Fibroblast of skin of left biceps (primary cell): ENCODE measurements at regions not wholly inside any gene's neighbourhood (a gene's known extent, or its start where the extent isn't known, plus 50 kb on each side); places are given as distances from the start of the nearest gene placed in this dataset.

ENCODE experiments used
- DNase-seq, 2 experiments: peaks; one replicate each; pipeline ENCODE4 v3.0.0-alpha.2; 2013; ENCODE audit warnings: low read depth in 2 of 2

DNA sequence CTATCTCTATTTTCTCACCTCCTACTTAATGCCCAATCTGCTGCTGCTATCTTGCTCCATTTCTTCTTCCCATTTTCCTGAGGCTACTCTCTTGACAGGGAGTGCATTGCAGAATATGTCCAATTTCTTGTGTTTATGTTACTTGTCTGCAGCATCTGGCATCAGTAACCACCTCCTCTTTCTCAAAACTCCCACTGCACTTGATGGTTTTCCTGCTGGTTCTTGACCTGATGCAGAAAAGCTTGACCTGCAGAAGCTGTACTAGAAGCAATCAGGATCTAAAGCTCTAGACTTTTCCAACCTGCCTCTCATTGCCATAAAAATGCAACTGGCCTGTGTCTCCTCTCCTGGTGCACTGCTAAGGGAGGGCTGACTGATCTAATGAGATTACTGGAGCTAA, 287.8 kb downstream of the ZEB1 start:
- no peak for DNase-seq

DNA sequence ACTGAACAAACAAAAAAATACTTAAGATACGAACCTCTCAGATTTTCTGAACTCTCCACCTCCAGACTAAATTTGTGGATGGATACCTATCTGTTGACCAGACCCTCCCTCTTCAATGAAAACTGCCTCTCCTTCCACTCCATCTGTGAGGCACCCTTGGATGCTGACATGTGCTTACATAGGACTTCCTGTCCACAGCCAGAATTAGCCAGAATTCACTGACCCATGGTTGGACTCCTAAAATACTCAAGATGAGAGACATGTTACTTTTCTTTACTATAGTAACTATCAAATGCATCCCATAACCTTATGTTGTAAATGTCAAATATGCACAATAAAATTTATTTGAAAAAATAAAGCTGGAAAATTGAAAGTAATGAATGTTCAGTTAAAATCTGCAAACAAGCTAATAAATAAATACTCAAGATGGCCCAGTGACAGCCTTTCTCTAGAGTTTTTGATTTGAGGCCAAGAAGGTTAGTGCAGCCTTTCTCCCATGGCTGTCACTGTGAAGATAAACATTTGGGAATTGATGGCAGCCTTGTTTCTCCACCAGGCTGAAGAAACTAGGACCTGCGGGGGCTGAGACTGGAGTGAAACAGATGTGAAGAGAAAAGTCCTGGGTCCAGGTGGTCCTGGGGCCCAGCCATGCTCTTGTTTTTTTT, 287.0 kb downstream of the ZEB1 start:
- DNase-seq: no peak

DNA sequence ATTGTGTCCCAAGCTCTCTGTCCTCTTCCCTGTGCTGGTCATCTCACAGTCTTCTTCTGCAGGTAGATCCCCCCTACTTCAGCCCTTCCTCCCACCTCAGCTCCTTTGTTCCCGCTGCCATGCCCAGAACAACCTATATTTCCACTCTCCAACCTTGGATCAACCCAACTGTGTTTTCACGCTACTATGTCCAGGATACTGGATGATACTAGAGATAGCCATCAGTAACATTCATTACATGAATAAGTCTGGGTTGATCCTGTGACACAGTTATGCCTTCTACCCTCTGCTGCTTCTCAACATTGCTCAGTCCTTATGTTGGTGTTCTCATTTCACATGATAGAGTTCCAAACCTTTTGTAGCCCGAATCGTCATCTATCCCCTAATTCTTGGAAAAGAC, 286.4 kb downstream of the ZEB1 start:
- DNase-seq: no peak

DNA sequence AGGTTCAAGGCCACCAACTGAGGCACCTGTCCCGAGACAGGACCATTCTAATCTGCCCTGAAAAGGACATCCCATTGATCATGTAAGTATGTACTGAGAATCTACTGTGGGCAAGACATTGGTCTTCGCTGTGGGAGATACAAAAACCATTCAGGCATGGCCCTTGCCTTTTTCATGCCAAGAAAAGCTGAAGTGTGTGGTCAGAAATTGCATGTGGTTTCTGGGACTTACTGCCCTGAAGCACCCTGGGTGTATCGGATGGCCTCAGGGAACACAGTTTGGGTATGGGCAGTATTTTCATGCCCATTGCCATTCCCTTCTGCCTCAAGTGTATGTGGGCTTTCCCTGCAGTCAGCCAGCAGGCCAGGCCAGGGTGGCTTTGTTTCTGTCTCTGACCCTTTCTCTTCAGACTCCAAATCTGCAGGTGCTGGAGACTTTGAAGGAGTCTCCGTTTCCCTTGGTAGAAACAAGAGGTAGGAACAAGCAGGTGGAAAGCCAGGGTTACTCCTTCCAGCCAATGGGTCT, 285.7 kb downstream of the ZEB1 start:
- no peak for DNase-seq

DNA sequence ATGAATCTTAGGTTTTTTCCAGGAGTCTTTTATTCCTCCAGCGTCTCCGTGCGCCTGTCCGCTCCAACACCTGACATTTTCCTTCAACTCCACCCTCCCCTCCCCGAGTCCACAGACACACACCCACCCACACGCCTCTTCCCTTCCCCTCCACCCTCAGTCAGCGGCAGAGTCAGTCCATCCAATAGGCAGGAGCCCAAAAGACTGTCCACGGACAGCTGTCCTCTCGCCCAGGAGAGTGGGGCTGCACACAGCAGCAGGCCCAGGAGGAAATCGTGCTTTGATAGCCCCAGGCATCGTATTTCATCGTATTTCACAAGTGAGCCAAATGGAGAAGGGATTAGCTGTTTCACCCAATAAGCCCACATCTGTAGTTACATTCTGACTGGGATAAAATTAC, 285.1 kb downstream of the ZEB1 start:
- no peak for DNase-seq

DNA sequence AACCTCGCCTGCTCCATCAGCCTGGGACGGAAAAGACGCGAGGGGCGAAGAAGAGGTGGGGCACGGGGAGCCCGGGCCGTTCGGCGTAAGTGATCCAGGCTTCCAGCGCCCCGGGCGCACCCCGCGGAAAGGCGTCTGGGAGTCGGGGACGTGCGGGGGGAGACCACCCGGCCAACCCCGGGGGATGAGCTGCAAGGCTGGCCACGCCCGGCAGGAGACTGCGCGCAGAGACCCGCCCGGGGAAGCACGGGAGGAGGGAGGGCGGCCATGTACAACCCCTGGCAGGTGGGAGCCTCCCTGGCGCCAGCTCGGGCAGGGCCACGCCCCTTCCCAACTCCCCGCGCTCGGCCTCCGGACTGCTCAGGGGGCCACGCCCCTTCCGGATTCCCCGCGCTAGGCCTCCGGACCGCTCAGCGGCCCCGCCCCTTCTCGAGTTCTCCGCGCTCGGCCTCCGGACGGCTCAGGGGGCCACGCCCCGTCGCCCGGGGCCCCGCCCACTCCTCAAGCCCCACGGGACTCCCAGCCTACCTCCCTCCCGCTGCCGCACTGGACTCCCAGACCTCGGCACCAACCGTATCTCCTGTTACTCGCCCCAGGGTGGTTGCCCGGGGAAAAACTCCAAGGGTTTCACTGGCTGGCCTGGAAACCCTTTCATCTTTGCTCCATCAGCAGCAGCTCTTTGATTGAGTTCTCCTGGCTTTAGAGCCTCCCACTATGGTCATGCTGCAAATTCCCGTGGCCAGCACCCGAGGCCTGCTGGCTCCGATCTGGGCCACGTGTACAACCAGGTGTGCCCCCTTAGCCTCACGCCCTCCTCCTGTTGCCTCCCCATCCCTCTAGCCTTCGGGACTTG, 284.4 kb downstream of the ZEB1 start:
- DNase-seq: peak; percentile 75 to 79

DNA sequence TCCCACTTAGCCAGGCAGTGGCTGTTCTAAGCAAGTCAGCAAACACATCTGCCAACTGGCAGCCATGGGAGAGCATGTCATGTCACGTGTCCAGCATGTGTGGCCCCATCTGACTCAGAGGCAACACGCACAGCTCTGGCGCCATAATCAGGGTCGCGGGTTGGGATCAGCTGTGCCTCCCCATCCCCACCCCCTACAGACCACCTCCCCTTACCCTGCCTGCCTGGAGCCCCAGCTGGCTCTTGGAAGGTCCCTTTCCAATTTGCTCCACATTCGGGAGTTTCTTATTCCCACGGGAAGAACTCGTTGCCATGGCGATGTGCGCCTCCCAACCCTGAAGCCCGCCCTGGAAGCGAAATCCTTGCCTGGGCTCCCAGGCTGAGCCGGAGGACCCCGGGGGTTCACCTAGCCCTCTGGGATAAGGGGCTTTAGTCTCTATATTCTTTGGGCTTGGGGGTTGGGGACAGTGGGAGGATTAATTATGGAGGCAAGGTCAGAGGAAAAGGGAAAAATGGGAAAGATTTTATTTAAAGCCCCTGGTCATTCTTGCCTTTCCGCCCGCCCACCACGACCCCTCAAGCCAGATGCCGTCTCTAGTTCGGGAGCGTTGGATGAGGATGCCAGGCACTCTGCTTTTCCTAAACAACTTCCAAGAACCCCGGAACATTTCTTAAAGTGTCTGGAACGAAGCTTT, 283.7 kb downstream of the ZEB1 start:
- peak in 1 of 2 experiments; percentile 45 for DNase-seq

DNA sequence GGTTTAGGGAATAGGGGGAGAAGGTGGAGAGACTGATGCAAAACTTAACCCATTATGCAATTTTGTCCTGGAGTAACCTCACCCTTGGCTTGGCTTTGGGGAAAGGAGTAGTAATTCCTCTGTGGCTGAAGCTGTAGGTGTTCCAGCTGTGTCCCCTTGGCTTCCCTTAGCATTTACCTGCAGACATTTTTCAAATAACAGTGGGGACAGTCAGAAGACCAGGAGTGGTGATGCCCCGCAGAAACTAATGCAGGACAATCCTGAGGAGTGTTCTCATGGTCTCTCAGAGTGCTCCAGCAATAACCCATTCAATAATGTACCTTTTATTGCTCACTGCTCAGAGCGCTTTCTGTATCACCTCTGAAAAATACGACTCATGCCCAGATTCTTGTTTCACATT, 282.1 kb downstream of the ZEB1 start:
- DNase-seq: no peak

DNA sequence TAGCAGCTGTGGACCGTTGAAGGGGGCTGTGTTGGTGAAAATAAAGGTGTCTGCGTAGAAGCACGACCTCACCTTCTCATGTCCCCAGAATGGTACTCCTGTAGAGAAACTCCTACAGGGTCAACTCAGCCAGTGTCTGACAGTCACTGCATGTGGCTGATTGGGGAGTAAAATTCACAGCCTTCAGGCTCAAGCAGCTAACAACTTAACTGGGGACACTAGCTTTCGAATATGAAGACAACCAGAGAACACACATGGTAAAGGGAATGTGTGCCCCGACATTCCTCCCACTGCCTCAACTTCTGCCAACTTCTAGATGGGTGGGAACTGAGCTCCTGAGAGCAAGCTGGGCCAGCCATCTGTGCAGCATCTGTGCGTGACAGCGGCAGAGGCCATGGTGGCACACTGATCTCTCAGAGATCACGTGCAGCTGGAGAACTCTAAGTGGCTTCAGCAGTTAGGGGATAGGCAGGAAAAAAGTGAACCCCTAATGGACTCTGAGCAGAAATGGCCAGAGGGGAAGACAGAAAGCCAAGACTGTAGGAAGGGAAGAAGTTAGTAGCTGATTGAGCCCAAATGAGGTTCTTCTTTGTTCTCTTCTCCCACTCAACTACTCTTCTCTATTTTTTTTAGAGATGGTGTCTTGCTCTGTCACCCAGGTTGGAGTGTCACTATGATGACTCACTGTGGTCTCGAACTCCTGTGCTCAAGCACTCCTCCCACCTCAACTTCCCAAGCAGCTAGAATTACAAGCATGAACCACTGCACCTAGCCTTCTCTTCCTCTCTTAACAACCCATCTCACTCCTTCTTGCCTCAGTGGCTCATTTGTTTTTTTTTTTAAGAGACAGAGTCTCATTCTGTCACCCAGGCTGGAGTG, 280.8 kb downstream of the ZEB1 start:
- no peak for DNase-seq

DNA sequence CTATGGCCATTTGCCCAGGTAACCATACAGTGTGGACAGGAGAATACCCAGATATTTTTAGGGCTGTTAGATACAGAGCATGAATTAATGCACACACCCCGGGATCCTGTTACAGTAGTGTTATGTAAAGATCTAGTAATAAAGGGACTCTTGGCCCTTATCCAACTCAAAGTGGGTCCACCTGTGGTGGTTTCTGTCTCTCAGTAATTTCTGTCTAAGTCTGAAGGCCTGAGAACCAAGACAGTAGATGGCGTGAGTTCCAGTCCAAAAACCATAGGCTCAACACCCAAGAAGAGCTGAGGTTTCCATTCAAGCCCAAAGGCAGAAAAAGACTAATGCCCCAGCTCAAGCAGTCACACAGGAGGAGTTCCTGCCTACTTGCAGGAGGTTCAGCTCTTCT, 277.7 kb downstream of the ZEB1 start:
- no peak for DNase-seq

DNA sequence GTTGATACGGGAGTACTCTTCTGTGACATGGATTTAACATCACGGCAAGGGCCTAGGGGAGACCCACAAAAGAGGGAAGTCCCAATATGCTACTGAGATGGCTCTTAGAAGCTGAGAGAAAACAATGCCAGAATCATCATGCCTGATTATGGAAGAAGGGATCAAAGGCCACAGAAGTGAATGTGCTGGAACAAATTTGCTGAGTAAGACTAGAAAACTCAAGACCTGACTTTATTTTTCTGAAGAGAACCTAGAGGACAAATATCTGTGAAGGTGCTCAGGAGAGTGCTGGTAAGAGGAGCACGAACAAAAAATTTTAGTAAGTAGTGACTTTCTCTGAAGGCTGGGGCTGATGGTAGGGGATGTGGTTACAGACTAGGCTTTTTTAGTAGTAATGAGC, 277.0 kb downstream of the ZEB1 start:
- DNase-seq: no peak

DNA sequence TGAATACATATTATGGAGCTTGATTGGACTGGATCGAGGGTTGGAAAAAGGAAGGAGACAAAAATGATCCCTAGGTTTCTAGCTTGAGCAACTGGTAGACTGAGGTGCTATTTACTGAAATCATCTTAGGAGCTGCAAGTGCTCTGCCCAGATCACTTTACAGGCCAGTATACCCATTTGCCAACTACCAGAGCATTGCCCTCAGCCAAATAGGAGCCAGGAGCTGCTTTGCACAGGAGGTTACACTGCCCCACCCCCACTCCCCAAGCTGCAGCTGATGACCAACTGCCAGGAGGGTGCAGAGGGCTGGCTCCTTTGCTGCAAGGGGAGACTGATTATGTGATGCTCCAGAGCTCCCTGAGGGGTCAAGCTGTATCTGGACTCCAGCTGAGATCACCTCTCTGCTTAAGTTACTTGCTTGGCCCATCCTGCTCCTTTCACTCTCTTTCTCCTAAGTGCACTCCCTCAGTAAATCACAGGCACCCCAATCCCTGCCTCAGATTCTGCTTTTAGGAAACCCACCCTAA, 275.4 kb downstream of the ZEB1 start:
- no peak for DNase-seq

DNA sequence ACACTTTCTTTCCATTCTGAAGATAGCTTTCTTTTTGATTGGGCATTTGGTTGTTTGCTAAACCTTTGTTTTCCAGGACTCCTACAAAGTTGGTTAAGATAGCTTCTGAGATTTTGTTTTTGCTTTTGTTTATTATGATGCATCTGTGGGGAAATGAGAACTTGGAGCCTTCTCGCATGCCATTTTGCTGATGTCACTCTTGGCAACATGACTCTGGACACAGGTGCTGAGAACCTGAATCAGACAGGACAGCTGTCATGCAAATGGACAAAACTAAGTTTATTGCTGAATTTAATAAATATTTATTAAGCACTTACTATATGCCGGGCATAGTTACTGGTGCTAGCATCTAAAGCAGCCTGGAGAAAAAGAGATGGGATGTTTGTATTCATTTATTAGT, 274.1 kb downstream of the ZEB1 start:
- DNase-seq: no peak

DNA sequence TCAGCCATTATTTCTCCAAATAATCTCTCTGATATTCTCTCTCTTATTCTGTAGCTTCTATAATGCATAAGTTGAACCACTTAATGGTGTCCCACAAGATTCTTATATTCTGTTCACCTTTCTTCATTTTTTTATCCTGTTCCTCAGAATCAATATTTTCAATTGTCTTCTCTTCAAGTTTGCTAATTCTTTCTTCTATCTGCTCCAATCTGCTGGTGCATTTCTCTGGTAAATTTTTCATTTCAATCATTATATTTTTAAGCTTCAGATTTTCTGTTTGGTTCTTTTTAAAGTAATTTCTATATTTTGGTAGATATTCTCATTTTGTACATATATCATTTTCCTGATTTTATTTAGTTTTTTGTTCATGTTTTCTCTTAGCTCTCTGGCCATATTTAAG, 272.6 kb downstream of the ZEB1 start:
- DNase-seq: no peak

DNA sequence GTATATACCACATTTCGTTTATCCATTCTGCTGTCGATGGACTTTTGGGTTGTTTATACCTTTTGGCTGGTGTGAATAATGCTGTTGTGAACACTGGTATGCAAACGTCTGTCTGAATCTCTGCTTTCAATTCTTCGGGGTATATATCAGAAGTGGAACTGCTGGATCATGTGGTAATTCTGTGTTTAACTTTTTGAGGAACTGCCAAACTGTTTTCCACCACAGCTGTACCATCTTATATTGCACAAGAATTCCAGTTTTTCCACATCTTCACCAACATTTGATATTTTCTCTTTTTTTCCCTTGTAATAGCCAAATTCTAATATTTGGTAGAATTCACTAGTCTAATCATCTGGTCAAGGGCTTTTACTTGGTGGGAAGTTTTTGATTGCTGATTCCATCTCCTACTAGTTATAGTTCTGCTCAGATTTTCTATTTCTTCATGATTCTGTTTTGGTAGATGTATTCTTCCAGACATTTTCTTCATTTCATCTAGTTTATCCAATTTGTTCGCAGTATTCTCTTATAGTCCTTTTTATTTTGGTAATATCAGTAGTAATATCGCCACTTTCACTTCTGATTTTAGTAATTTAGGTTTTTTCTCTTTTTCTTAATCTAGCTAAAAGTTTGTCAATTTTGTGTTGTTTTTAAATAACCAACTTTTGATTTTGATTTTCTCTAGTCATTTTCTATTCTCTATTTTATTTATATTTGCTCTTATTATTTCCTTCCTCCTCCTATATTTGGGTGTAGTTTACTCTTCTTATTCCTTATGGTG, 271.2 kb downstream of the ZEB1 start:
- DNase-seq: no peak

DNA sequence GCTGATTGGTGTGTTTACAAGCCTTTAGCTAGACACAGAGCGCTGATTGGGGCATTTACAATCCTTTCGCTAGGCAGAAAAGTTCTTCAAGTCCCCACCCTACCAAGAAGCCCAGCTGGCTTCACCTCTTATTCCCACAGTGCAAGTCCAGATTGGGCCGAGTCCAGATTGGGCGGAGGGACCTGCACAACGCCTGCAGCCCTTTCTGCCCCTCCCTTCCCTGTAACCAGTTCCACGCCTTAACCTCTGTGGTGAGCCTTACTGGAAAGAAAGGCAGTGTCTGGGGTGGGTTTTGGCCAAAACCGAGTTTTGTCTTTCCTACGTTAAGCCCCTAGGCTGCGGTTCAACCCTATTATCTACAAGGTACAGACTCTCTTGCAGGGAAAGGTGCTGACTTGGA, 268.7 kb downstream of the ZEB1 start:
- DNase-seq: no peak

DNA sequence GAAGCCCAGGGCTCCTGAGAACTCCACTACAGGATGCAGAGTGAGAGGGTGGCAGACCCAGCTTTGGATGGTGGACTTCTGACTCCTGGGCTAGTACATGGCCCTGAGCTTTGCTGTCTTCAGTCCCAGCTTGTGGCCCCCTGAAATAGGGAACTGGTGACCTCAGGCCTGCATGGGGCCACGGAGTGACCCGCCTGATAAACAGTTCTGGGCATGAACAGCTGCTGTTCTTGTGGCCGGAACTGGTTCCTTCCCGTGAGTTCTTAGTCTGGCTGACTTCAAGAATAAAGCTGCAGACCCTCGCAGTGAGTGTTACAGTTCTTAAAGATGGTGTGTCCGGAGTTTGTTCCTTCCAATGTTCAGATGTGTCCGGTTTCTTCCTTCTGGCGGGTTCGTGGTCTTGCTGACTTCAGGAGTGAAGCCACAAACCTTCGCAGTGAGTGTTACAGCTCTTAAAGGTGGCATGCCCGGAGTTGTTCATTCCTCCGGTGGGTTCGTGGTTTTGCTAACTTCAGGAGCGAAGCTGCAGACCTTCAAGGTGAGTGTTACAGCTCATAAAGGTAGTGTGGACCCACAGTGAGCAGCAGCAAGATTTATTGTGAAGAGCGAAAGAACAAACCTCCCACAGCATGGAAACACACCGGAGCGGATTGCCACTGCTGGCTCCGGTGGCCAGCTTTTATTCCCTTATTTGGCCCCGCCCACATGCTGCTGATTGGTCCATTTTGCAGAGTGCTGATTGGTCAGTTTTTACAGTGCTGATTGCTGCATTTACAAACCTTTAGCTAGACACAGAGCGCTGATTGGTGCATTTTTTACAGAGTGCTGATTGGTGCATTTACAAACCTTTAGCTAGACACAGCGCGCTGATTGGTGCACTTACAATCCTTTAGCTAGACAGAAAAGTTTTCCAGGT, 268.0 kb downstream of the ZEB1 start:
- no peak for DNase-seq

DNA sequence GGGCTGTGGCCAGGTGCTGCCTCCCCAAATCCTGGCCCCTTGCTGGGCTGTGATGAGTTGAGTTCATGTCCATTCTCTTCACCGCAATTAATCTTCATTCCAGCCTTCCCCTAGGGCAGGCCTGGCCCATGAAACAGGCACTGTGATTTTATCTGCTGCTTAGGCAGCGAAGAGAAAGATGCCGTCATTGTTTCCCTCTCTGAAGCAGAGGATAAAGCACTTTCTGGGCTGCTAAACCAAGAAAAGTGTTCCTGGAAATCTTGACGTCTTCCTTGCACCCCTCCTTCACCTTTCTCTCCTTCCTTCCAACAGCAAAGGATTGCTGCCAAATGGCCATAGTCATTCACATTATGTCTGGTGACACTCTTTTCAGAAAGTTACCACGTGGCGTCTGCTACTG, 265.9 kb downstream of the ZEB1 start:
- no peak for DNase-seq

DNA sequence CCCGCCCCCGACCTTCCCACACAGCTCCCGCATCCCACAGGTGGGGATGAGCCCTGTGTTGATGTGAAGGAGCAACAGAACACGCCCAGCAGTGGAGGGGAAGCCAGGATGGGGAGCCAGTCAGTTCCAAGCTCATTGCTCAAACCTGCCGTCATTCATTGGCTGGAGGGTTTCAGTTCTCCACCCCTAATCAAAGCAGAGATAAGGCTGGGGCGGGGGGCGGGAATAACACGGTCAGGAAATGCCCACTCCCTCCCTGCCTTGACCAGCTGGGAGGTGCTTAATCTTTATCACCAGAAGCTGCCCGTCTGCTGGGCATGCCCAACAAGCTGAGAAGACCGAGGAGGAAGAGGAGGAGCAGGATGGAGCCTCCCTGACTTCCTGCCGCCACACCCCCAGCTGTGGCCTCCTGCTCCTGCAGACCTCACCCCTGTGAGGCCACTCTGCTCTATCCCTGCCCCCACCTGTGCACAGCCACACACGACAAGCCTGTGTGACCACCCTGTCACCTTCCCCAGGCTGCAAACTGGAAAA, 265.1 kb downstream of the ZEB1 start:
- no peak for DNase-seq
